Esophagus mucosa (tissue), 1 donor: ENCODE measurements at regions not wholly inside any gene's neighbourhood (a gene's known extent, or its start where the extent isn't known, plus 50 kb on each side); places are given as distances from the start of the nearest gene placed in this dataset.

Experiments used
- ATAC-seq: fragments of 200-7000 bp; cut with Tn5 transposase; one replicate; pipeline ENCODE4 v1.9.1; 2020
- donor health status: DM: yes; HTN: yes; CAD: no.

DNA sequence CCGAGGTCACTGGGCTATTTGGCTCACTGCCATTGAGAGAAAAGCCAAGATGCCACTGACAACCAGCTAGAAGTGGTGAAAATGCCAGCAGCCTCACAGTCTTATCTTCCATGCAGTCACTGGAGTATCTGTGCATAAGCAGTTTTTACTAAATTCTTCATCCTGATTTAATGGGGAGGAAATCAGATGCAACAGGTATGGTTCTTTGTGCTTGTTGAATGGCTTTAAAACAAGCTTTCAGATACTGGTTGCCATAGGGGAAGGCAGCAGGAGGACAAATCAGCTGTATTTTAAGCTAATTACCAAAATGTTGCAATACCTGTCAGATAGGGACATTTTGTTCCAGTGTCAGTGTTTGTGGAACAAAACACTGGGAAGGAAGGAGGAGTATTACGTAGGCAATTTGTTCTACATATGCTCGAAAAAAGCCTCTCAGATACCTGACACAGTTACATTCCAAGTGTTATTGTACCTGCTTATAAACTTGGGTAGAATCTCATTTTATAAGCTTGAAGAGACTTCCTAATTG is 54.1 kb upstream of the ARHGAP5 start:
- no peak for ATAC-seq

DNA sequence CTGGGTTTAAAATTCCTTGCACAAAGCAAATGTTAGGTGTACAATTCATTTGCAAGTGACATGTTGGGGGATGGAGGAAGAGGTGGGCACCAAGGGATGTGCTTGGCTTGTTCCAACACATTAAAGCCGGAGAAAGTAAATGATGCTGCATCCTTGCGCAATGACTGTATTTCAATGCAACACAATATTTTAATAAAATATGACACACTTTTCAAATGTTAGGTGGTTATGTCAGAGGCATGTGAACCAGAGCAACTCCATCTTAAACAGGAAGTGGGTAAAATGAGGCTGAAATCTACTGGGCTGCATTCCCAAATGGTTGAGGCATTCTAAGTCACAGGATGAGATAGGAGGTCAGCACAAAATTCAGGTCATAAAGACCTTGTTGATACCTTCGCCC is 53.6 kb upstream of the ARHGAP5 start:
- no peak for ATAC-seq

DNA sequence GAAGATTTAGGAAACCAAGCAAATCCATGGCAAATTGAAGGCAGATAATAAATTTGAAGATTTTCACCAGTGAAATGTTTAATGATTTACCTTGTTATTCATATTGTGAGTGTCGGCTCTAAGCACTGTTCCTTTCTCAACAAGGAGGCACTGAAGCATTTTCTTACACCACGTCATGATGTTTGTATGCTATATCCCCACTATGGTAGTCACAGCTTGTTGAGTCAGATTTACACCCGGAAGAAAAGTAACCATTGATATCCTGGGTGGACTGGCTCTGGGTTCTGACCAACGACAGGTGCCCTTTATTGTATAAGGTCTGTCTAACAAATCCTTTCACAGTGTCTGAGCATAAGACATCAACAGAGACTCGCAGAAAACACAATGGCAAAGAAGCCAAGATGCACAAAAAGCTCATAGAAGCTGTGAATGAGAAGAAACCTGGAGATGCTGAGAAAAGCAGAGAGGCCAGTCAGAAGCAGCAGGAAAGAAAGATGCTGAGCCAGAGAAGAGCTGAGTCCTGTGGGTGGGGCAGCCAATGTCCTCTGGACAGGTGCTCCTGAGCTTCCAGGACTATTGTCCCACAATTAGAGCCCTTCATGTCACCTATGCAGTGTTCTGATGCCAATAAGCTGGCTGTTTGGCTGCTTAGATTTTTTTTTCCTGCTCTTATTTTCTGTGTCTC is 49.7 kb upstream of the ARHGAP5 start:
- ATAC-seq: peak; percentile 29
